Breast epithelium (tissue), 4 donors: ENCODE measurements at regions not wholly inside any gene's neighbourhood (a gene's known extent, or its start where the extent isn't known, plus 50 kb on each side); places are given as distances from the start of the nearest gene placed in this dataset.
A peak's percentile ranks its signal among the peaks of the same experiment; 100 is the strongest.
"Not testable (repeated sequence)": the region's sequence is repeated elsewhere in the genome, so short reads cannot be mapped to it uniquely, and the experiment has no call there.

ENCODE experiments used
- DNase-seq, 2 donors: peaks; one replicate each; pipeline ENCODE4 v3.0.0-alpha.2; 2019; ENCODE audit warnings: low spot score in 2 of 2
- H3K27ac ChIP-seq, 2 donors: fragments of 200-600 bp; sonication (generic) in 1 of 2; one replicate each; pipeline ENCODE4 v1.5.1; 2016 to 2019; ENCODE audit warnings: mild to moderate bottlenecking in 1 of 2
- H3K27me3 ChIP-seq, 2 donors: fragments of 200-600 bp; sonication (generic) in 1 of 2; one replicate each; pipeline versions ENCODE4 v1.5.1 to v1.6.0; 2017 to 2019; ENCODE audit warnings: control low read depth in 1 of 2, mild to moderate bottlenecking in 1 of 2
- H3K36me3 ChIP-seq: fragments of 200-600 bp; one replicate; pipeline ENCODE4 v1.5.1; 2019
- H3K4me1 ChIP-seq, 2 donors: fragments of 200-600 bp; sonication (generic); one replicate each; pipeline ENCODE4 v1.5.1; 2016 to 2019; ENCODE audit warnings: control low read depth in 1 of 2
- H3K4me3 ChIP-seq, 3 donors: fragments of 200-600 bp; sonication (generic); 1 replicate in 2 of 3; 2 replicates in 1 of 3; pipeline ENCODE4 v1.5.1; 2016 to 2019; ENCODE audit warnings: mild to moderate bottlenecking in 3 of 3, moderate library complexity in 2 of 3
- H3K9me3 ChIP-seq, 2 donors: fragments of 200-600 bp; sonication (generic) in 1 of 2; one replicate each; pipeline ENCODE4 v1.5.1; 2016 to 2019; ENCODE audit warnings: control low read depth in 1 of 2
- CTCF ChIP-seq, 3 donors: fragments of 450-650 bp; IDR thresholded peaks; one replicate each; pipeline ENCODE4 v1.5.1; 2016 to 2017; ENCODE audit warnings: antibody characterized with exemption in 3 of 3, mild to moderate bottlenecking in 3 of 3, moderate library complexity in 3 of 3
- POLR2A ChIP-seq: fragments of 450-650 bp; IDR thresholded peaks from one replicate; pipeline ENCODE4 v1.6.1; 2016; ENCODE audit warnings: antibody characterized with exemption, mild to moderate bottlenecking, moderate library complexity
- POLR2AphosphoS5 ChIP-seq, 3 donors: sonication (generic); formaldehyde crosslinking; IDR thresholded peaks; one replicate each; pipeline ENCODE4 v1.6.1; 2017; ENCODE audit warnings: antibody characterized with exemption in 3 of 3
- intact Hi-C: fragments of 100-400 bp; cut with DNase I; formaldehyde crosslinking; loops from one replicate; pipeline ENCODE4 v1.15.1; 2023; ENCODE audit warnings: low total_unique reads

GRCh38 chr15:22229990-22230819 lies 149.9 kb downstream of the OR4M2 start:
- no peaks in the 10 kb centered on the region for H3K9me3 ChIP-seq
- no peak overlapping the region for H3K4me3 ChIP-seq
- H3K27me3 ChIP-seq: no peaks in the 10 kb centered on the region
- H3K27ac ChIP-seq: no peak overlapping the region
- intact Hi-C loops: no loop called here
- TF ChIP-seq CTCF (IDR thresholded peaks at IDR 0.05) (no peak), POLR2AphosphoS5 (IDR thresholded peaks at IDR 0.05) (no peak), POLR2A (no peak)
- DNase-seq: no peak
- no peaks in the 10 kb centered on the region for H3K36me3 ChIP-seq
- no peaks in the 10 kb centered on the region for H3K4me1 ChIP-seq

GRCh38 chr15:22231603-22232002 lies 151.3 kb downstream of the OR4M2 start:
- H3K36me3 ChIP-seq: no peaks in the 10 kb centered on the region
- peak in 1 of 2 donors; percentile 64 for DNase-seq
- H3K4me1 ChIP-seq: no peaks in the 10 kb centered on the region
- H3K27ac ChIP-seq: no peak overlapping the region
- H3K4me3 ChIP-seq: no peak overlapping the region
- TF ChIP-seq POLR2A: no peak
- TF ChIP-seq POLR2AphosphoS5 (IDR thresholded peaks at IDR 0.05): no peak
- H3K9me3 ChIP-seq: no peaks in the 10 kb centered on the region
- no peaks in the 10 kb centered on the region for H3K27me3 ChIP-seq
- intact Hi-C loops: no loop called here

- no peak overlapping the region for H3K4me3 ChIP-seq
- TF ChIP-seq POLR2AphosphoS5 (IDR thresholded peaks at IDR 0.05) (no peak), POLR2A (no peak), CTCF (IDR thresholded peaks at IDR 0.05) (no peak)
- H3K36me3 ChIP-seq: no peaks in the 10 kb centered on the region
- intact Hi-C loops: no loop called here
- H3K4me1 ChIP-seq: no peaks in the 10 kb centered on the region
- no peak for DNase-seq
- no peak overlapping the region for H3K27ac ChIP-seq
- no peaks in the 10 kb centered on the region for H3K27me3 ChIP-seq
- no peaks in the 10 kb centered on the region for H3K9me3 ChIP-seq
These were observed 152.3 kb downstream of the OR4M2 start for GRCh38 chr15:22232675-22233074.

- intact Hi-C loops, H3K36me3 ChIP-seq, H3K4me3 ChIP-seq: not testable (repeated sequence)
These were observed 155.1 kb downstream of the OR4M2 start for GRCh38 chr15:22235261-22235930.

GRCh38 chr15:22236469-22236868 lies 156.1 kb downstream of the OR4M2 start:
- TF ChIP-seq POLR2AphosphoS5 (IDR thresholded peaks at IDR 0.05) (no peak), CTCF (IDR thresholded peaks at IDR 0.05) (no peak), POLR2A (no peak)
- Histone ChIP-seq H3K27ac (no peak overlapping the region), H3K27me3 (no peaks in the 10 kb centered on the region), H3K4me1 (no peaks in the 10 kb centered on the region), H3K4me3 (no peak overlapping the region), H3K9me3 (no peaks in the 10 kb centered on the region), H3K36me3 (no peaks in the 10 kb centered on the region)
- intact Hi-C loops: no loop called here
- DNase-seq: no peak

More at GRCh38 chr15:22235261-22235930, 155.1 kb downstream of the OR4M2 start:
- not testable (repeated sequence) for H3K4me1 ChIP-seq, DNase-seq, H3K27ac ChIP-seq, H3K9me3 ChIP-seq, H3K27me3 ChIP-seq

GRCh38 chr15:22237891-22238275 lies 157.6 kb downstream of the OR4M2 start:
- H3K4me3 ChIP-seq: no peak overlapping the region
- H3K27ac ChIP-seq: no peak overlapping the region
- H3K27me3 ChIP-seq: no peaks in the 10 kb centered on the region
- no peak for DNase-seq
- no peaks in the 10 kb centered on the region for H3K4me1 ChIP-seq
- TF ChIP-seq POLR2A: no peak
- no peak for TF ChIP-seq POLR2AphosphoS5 (IDR thresholded peaks at IDR 0.05)
- TF ChIP-seq CTCF (IDR thresholded peaks at IDR 0.05): no peak
- H3K36me3 ChIP-seq: no peaks in the 10 kb centered on the region
- no peaks in the 10 kb centered on the region for H3K9me3 ChIP-seq
- intact Hi-C loops: no loop called here

- peak in 1 of 2 donors; percentile 83 for DNase-seq
- H3K9me3 ChIP-seq, H3K36me3 ChIP-seq, H3K27me3 ChIP-seq, intact Hi-C loops, H3K4me1 ChIP-seq: not testable (repeated sequence)
- Histone ChIP-seq H3K4me3 (peak overlapping the region in 1 of 3 donors; percentile 0), H3K27ac (peak overlapping the region; percentile 6 to 63)
These were observed 158.1 kb downstream of the OR4M2 start for GRCh38 chr15:22238276-22238958.
